Endothelial cell of umbilical vein (primary cell): ENCODE measurements at regions not wholly inside any gene's neighbourhood (a gene's known extent, or its start where the extent isn't known, plus 50 kb on each side); places are given as distances from the start of the nearest gene placed in this dataset.

Experiments used
- BruUV-seq: library from RNA; stranded (reverse); fragments of 400-500 nt; replicated peaks from 2 replicates; lab custom pipeline; 2021; lab: Mats Ljungman, UMichigan
- CTCF ChIA-PET: fragments of 300-600, 350-600 bp; sonication (Branson Sonifier 250); formaldehyde crosslinking; loops from one replicate; lab custom pipeline; 2021; ENCODE audit warnings: antibody characterized with exemption, inconsistent platforms; lab: Charles Lee
- POLR2A ChIA-PET: fragments of 300-600, 350-600 bp; sonication (Branson Sonifier 250); formaldehyde crosslinking; loops from one replicate; lab custom pipeline; 2021; ENCODE audit warnings: antibody characterized with exemption, inconsistent platforms; lab: Charles Lee
- DNase-seq: peaks from one replicate; pipeline ENCODE4 v3.0.0-alpha.2; 2011; ENCODE audit warnings: low read depth, low spot score
- FAIRE-seq: peaks from 2 replicates; lab custom pipeline; 2011; peaks lifted over from hg19 to GRCh38; lab: Jason Lieb, UNC
- H2AFZ ChIP-seq: 2 replicates; pipeline ENCODE4 v1.6.0; 2012; ENCODE audit warnings: low read depth, low read length, control low read depth, inconsistent platforms
- H3K27ac ChIP-seq: 2 replicates; pipeline ENCODE4 v1.5.1; 2011; ENCODE audit warnings: low read depth, mild to moderate bottlenecking, control low read depth, low read length, moderate library complexity; ENCODE audit not compliant: insufficient read depth
- H3K27me3 ChIP-seq, 2 experiments: 2 replicates each; pipeline versions ENCODE4 v1.6.0 to v1.6.1; 2011; ENCODE audit warnings: low read length in 2 of 2, mixed read lengths in 1 of 2; ENCODE audit not compliant: control insufficient read depth in 2 of 2, insufficient read depth in 2 of 2
- H3K36me3 ChIP-seq, 2 experiments: 2 replicates in 1 of 2; 3 replicates in 1 of 2; pipeline ENCODE4 v1.5.1; 2011; ENCODE audit warnings: low read length in 2 of 2, mild to moderate bottlenecking in 1 of 2, moderate library complexity in 1 of 2; ENCODE audit not compliant: control insufficient read depth in 2 of 2, insufficient read depth in 2 of 2; ENCODE audit errors: extremely low read depth in 1 of 2
- H3K4me1 ChIP-seq: 3 replicates; pipeline ENCODE4 v1.5.1; 2011; ENCODE audit warnings: mild to moderate bottlenecking, low read length; ENCODE audit not compliant: control insufficient read depth, insufficient read depth; ENCODE audit errors: extremely low read depth
- H3K4me2 ChIP-seq: 2 replicates; pipeline ENCODE4 v1.6.1; 2011; ENCODE audit warnings: low read length, control low read depth, mixed read lengths; ENCODE audit not compliant: insufficient read depth
- H3K4me3 ChIP-seq, 3 experiments: fragments of 200-600 bp in 1 of 3; sonication (generic), shearing (Covaris generic) in 1 of 3; replicated peaks in 1 of 3; 2 replicates each; pipeline ENCODE4 v1.5.1; 2011 to 2016; ENCODE audit warnings: control low read depth in 3 of 3, low read length in 3 of 3, mild to moderate bottlenecking in 2 of 3, inconsistent platforms in 1 of 3, low read depth in 1 of 3, moderate library complexity in 1 of 3; ENCODE audit not compliant: insufficient read depth in 1 of 3
- H3K79me2 ChIP-seq: 2 replicates; pipeline ENCODE4 v1.6.0; 2012; ENCODE audit warnings: low read length, inconsistent platforms; ENCODE audit not compliant: control insufficient read depth, insufficient read depth
- H3K9ac ChIP-seq: replicated peaks from 2 replicates; pipeline ENCODE3; 2011; ENCODE audit warnings: low read length, control low read depth; ENCODE audit not compliant: insufficient read depth; ENCODE audit errors: extremely low read depth
- H3K9me1 ChIP-seq: replicated peaks from 3 replicates; pipeline ENCODE4 v1.6.0; 2011; ENCODE audit warnings: mild to moderate bottlenecking, low read length; ENCODE audit not compliant: control insufficient read depth, insufficient read depth; ENCODE audit errors: extremely low read depth
- H3K9me3 ChIP-seq: replicated peaks from 2 replicates; pipeline ENCODE4 v1.5.1; 2012; ENCODE audit warnings: low read length, inconsistent platforms; ENCODE audit not compliant: control insufficient read depth, insufficient read depth
- H4K20me1 ChIP-seq: replicated peaks from 2 replicates; pipeline ENCODE3; 2011; ENCODE audit warnings: mild to moderate bottlenecking, low read length; ENCODE audit not compliant: control insufficient read depth, insufficient read depth; ENCODE audit errors: extremely low read depth
- CTCF ChIP-seq, 2 donors: IDR thresholded peaks; 1 replicate in 1 of 2; 2 replicates in 1 of 2; pipeline ENCODE4 v1.5.1; 2011; ENCODE audit warnings: low read length in 2 of 2, mild to moderate bottlenecking in 2 of 2, moderate library complexity in 2 of 2, control low read depth in 1 of 2, inconsistent platforms in 1 of 2, low read depth in 1 of 2; ENCODE audit not compliant: insufficient read depth in 1 of 2; ENCODE audit errors: extremely low read depth in 1 of 2
- EZH2 ChIP-seq: IDR thresholded peaks from 2 replicates; pipeline ENCODE4 v1.6.1; 2012; ENCODE audit warnings: borderline replicate concordance, low read depth, mild to moderate bottlenecking, moderate library complexity, low read length, inconsistent platforms; ENCODE audit not compliant: severe bottlenecking
- FOS ChIP-seq: IDR thresholded peaks from 2 replicates; pipeline ENCODE4 v1.6.1; 2011; ENCODE audit warnings: mild to moderate bottlenecking, low read length, moderate library complexity, borderline replicate concordance; ENCODE audit not compliant: insufficient read depth
- GATA2 ChIP-seq: IDR thresholded peaks from 2 replicates; pipeline ENCODE4 v1.7.0; 2011; ENCODE audit warnings: low read depth, mild to moderate bottlenecking, moderate library complexity, mixed read lengths, low read length; ENCODE audit not compliant: insufficient read length, insufficient read depth
- JUN ChIP-seq: IDR thresholded peaks from 2 replicates; pipeline ENCODE4 v1.6.1; 2011; ENCODE audit warnings: borderline replicate concordance, low read depth; ENCODE audit not compliant: insufficient read length, insufficient read depth
- MAX ChIP-seq: IDR thresholded peaks from 2 replicates; pipeline ENCODE4 v1.6.1; 2011; ENCODE audit not compliant: insufficient read depth, insufficient read length
- MYC ChIP-seq: IDR thresholded peaks from one replicate; pipeline ENCODE4 v1.6.1; 2011; ENCODE audit warnings: mild to moderate bottlenecking, low read depth, low read length
- POLR2A ChIP-seq: IDR thresholded peaks from 2 replicates; pipeline ENCODE4 v1.6.1; 2012; ENCODE audit warnings: low read depth, mild to moderate bottlenecking, control low read depth, low read length
- POLR2AphosphoS5 ChIP-seq: IDR thresholded peaks from 2 replicates; pipeline ENCODE4 v1.6.1; 2012; ENCODE audit warnings: low read depth, mild to moderate bottlenecking, control low read depth, low read length, moderate library complexity; ENCODE audit not compliant: insufficient read depth
- dilution Hi-C: fragments of 300-500 bp; cut with MboI; formaldehyde crosslinking; loops from one replicate; pipeline ENCODE4 v1.15.0; 2019; ENCODE audit warnings: low sequenced_read_pairs; ENCODE audit not compliant: extremely low pct_ligation_motif_present
- intact Hi-C: fragments of 100-400 bp; cut with micrococcal nuclease; formaldehyde crosslinking; loops from one replicate; pipeline ENCODE4 v1.10.0; 2022

GRCh38 chr5:144011388-144011787, 159.1 kb downstream of the YIPF5 start:
- dilution Hi-C loops (no loop called here), intact Hi-C loops (no loop called here)
- no peak for DNase-seq
- H3K79me2 ChIP-seq, result no peaks in the 10 kb centered on the region
- H3K4me3 ChIP-seq, result no peak overlapping the region
- TF ChIP-seq EZH2 (no peak), GATA2 (no peak), MYC (no peak), MAX (no peak), POLR2AphosphoS5 (no peak)
- no peak overlapping the region for H3K9ac ChIP-seq
- BruUV-seq, result no TSS peak
- H3K4me2 ChIP-seq, result no peak overlapping the region
- ChIA-PET CTCF (no interaction called here), POLR2A (no interaction called here)
- FAIRE-seq, result no peak
- H2AFZ ChIP-seq, result no peak overlapping the region
- H4K20me1 ChIP-seq, result no peaks in the 10 kb centered on the region
- H3K27ac ChIP-seq, result no peak overlapping the region
- no peaks in the 10 kb centered on the region for H3K9me3 ChIP-seq
- H3K36me3 ChIP-seq, result no peaks in the 10 kb centered on the region
- H3K27me3 ChIP-seq, result no peaks in the 10 kb centered on the region
- no peaks in the 10 kb centered on the region for H3K4me1 ChIP-seq
- H3K9me1 ChIP-seq, result no peaks in the 10 kb centered on the region

GRCh38 chr5:144013816-144014215, 156.6 kb downstream of the YIPF5 start:
- Histone ChIP-seq H2AFZ (no peak overlapping the region), H3K27me3 (no peaks in the 10 kb centered on the region), H3K27ac (no peak overlapping the region), H3K9me1 (no peaks in the 10 kb centered on the region), H3K4me2 (no peak overlapping the region), H3K4me1 (no peaks in the 10 kb centered on the region), H4K20me1 (no peaks in the 10 kb centered on the region), H3K9me3 (no peaks in the 10 kb centered on the region), H3K4me3 (no peak overlapping the region), H3K9ac (no peak overlapping the region), H3K79me2 (no peaks in the 10 kb centered on the region), H3K36me3 (no peaks in the 10 kb centered on the region)
- DNase-seq (no peak), FAIRE-seq (no peak)
- no TSS peak for BruUV-seq
- dilution Hi-C loops (no loop called here), intact Hi-C loops (no loop called here)
- POLR2A ChIA-PET, result no interaction called here
- CTCF ChIA-PET, result interaction anchor here (1.1 kb wide), 1 partner anchor 8 kb away, joined by 6 read pairs; no protein-coding TSS in a partner anchor
- TF ChIP-seq CTCF (IDR thresholded peaks at IDR 0.05; ENCODE audit: extremely low read depth in 1 of 2, insufficient read depth in 1 of 2, low read depth in 1 of 2, low read length in 2 of 2), result no peak
- no peak for TF ChIP-seq POLR2A
- TF ChIP-seq JUN, result no peak
- TF ChIP-seq FOS, result no peak
- no peak for TF ChIP-seq POLR2AphosphoS5
- TF ChIP-seq MYC, result no peak
- no peak for TF ChIP-seq MAX
- no peak for TF ChIP-seq GATA2
- no peak for TF ChIP-seq EZH2
